ENCODE measurements at regions not wholly inside any gene's neighbourhood (a gene's known extent, or its start where the extent isn't known, plus 50 kb on each side); places are given as distances from the start of the nearest gene placed in this dataset.

DNA sequence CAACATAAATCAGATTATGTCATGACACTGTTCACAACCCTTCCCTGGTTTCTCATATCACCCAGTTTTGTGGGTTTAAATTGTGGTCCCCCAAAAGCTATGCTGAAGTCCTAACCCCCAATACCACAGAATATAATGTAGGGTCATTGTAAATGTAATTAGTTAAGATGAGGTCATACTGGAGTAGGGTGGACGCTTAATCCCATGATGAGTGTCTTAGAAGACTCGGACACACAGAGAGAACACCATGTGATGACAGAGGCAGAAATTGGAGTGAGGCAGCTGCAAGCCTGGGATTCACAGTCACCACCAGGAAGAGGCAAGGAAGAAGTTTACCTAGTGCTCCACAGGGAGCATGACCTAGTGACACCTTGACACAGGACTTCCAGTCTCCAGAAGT, 197.8 kb downstream of the SALL1 start:
- no peak for DNase-seq

DNA sequence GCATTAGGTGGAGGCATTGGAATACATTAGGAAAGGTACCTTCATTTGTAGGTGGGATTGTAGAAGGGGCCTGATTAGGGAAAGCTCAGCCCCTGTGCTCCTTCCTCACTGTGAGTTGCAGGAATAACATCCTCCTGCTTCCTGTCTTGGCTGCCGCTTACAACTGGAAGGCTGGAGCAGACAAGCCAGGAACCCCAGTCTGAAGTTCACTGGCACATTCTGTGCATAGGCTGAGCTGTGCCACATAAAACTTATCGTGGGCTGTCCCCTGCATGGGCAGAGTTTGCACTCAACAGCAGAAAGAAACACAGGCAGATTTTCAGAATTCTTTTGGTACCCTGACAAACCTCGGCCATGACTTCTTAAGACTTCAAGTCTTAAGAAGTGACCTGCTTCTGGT, 200.1 kb downstream of the SALL1 start:
- no peak for DNase-seq

DNA sequence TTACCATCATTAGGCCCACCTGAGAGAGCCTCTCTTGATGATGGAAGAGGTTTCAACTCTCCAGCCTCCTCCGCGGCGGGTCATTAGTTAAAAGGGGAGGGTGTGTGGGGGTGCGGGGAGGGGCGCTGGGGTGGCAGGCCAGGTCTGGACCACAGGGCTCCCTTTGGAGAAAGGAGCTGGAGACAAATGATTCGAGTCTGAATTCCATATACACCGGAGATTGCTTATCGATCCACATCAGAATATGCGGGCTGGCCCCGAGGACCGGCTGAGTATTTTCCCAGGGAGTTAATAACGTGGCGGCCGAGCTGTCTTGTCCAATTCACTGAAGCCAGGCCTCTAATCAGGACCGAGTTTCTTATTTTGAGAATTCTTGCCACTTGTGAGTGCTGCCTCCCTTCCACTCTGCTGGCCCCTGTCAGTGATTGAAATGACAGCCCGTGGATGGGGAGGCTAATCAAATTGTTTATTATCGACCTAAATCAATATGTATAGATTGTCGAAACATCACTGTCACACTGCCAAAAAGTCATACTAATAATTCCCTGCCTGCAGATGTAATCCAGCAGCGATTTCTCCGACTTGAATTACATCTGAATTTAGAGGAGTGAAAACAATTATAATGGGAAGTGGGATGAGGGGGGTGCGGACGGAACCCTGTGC, 202.7 kb downstream of the SALL1 start:
- DNase-seq = no peak

DNA sequence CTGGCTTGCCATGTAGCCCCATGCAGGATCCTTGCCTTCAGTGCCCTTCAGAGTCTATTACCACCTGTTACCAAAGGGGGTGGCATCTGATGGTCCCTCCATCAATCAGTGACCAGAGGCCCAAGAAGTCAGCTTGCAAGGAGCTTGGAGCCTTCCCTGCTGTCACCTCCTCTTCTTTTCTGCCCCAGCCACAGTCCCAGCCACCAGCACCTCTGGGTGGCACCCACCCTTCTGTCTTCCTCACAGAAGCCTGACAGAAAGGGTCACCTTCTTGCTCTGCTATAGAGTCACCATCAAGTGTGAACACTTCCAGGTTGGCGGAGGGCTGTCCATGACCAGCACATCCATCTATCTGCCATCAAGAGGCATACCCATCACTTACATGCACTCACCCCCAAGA, 203.2 kb downstream of the SALL1 start:
- no peak for DNase-seq

DNA sequence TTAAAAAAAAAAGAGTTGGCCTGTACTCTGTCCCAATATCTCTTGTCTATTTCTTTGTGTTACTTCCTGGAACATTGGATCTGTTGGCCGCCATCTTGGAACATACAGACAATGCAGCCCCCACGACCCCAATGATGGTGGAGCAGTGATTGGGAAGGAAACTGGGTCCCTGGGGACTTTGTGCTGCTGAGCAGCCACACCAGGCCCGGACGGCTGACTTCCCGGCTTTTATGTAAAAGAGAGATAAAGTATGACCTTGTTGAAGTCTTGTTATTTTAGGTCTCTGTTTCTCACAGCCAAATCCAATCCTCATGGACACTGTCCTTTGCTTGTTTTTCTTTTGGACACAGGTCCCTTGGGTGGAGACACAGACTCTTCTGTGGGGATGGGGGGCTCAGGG, 204.5 kb downstream of the SALL1 start:
- DNase-seq = no peak

DNA sequence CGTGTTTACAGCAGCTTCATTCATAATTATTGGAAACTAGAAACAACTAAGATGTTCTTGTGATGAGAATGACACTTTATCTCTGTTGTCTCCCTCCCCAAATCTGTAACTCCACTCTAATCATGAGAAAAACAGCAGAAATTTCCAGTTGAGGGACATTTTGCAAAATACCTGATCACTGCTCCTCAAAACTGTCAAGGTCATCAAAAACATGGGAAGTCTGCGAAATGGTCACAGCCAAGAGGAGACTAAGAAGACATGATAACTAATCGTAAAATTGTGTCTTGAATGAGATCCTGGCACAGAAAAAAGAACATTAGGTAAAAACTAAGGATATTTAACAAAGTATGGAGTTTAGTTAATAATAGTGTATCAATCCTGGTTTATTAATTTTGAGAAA, 204.2 kb downstream of the CYLD start:
- no peak for DNase-seq

DNA sequence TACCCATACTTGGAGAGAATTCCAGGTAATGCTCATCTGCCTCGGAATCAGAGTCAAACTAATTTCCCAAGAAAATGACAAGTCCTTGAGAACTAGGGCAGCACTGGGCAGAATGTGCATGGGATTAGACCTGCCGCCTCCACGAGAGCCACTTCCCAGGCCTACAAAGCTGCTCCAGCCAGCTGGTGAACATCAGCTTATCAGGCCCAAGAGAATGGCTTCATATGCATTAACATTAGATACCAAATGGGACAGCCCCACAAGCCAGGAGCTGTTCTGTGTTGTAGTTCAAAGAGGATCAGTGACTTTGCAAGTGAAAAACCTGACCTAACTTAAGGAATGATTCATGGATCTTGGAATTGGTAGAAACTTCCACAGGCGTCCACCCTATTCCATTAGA, 203.3 kb downstream of the CYLD start:
- DNase-seq = no peak

DNA sequence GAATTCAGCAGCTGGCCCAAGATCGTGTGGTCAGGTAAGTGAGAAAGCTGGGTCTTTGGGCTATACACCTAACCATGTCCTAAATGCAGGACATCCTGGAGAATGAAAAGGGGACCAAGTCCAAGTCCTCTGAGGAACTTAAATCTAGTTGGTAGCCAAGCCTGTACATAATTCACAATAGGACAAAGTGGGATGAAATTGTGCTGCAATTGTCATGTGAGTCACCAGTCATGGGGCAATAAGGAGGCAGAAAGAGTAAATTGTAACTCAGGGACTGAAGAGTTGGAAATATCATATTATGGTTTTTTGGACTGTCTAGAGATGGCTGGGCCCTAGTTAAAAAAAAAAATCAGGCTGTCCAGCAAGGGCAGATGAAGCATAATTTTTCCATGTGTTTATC, 202.6 kb downstream of the CYLD start:
- DNase-seq = no peak

DNA sequence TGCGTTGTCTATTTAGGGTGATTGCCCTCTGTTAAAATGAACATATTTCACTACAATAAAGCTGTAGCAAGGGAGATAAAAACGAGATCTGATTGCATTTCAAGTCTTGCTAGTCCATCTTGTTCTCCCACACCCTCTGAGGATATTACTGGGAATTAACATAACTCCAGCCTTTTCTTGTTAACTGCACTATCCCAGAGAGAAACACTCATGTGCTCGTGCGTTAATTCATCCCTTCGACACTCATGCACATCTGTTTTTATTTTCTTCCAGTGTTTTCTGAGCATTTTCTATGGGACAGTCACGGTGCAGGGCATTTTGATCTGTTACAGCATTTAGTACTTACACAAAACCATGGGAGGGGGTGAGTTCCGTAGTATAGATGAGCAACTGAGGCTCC, 202.1 kb downstream of the CYLD start:
- no peak for DNase-seq

DNA sequence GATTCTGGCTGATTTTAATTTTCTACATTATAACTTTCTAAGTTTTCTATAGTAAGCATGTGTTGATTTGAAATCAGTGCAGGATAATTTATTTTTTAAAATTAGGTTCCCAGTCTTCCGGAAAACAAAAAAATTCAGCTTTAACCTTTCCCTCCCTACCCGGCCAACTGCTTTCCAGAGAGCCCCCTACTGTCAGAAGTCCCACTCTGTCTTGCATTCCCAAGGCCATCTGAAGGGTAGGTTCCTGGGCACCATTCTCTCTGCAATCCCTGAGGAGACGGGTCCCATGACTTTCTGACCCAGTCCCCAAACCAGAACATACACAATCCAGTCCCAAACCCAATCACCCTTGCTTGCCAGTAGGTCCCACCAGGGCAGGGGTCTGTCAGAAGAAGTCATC, 200.3 kb downstream of the CYLD start:
- DNase-seq = no peak

DNA sequence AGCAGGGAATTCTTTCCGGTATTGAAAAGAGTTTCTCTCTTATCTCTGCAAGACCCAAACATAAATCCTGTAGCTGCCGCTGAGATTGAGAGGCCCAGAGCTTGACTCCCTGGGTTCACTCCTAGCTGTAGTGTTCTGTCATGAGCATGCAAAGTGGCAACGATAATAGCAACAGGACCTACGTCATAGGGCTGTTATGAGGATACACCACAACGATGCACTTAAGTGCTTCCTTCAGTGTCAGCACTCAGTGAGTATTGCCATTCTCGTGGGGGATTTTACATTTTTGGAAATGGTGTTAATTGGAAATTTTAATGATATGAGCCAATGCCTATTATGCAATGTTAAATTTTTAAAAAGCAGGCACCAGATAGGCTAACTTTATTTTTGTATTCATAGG, 199.8 kb downstream of the CYLD start:
- no peak for DNase-seq

DNA sequence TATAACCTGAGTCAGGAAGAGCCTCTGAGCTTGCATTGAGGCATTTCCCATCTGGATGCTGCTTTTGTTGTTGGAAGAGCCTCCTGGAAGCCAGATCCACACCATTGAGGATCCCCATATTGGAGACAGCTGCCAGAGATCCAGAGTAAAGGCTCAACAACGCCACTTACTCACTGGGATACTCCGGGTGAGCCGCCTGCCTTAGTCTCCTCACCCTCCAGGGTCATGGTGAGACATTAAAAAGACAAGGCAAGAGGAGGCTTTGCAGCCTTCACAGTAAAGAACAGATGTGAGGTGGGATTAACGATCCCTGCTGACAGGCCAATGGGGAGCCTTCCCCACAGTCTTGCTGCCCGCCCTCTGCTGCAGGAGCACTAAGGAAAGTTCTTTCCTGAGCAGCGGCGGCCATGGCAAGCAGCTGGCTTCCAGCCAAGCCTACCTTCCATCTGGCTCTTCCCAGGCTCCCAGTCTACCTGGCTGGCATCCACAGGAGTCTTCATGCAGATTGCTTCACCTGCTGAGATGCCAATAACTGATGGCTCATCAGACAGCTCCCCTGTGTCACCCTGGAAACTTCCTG, 198.5 kb downstream of the CYLD start:
- DNase-seq = no peak

DNA sequence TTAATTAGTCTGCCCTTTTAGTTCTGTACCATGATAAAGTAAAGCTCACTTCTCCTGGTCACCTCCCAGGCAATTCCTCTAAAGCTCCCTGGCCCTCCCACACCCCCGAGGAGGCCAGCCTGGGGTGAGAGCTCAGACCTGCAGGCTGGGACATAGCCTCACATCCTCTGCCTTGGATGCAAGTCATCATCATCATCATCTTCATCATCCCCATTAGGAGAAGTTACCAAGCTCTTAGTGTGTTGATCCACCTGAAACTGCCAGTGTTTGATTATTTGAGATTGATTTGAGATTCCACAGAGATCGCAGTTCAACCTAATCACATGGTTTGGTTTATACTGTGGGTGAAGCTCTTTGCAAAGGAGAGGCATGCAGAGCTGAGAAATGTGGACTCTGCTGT, 197.5 kb downstream of the CYLD start:
- DNase-seq = no peak

DNA sequence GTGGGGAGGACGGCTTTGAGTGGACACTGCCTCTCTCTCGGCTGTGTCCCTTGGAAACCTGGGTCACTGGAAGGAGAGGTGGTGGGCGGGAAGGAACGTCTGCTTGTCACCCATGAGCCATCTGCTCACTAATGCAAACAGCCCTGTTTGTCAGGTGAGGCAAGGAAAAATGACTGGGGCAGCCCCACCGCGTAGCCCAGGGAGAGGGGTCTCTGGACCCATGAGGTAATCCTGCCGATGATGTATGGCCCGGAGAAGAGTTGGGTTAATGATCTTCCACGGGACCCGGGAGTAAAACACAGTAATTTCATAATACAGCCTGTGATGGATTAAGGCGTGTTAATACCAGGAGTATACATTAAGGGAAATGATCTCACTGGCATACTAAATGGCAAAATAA, 197.0 kb downstream of the CYLD start:
- no peak for DNase-seq

DNA sequence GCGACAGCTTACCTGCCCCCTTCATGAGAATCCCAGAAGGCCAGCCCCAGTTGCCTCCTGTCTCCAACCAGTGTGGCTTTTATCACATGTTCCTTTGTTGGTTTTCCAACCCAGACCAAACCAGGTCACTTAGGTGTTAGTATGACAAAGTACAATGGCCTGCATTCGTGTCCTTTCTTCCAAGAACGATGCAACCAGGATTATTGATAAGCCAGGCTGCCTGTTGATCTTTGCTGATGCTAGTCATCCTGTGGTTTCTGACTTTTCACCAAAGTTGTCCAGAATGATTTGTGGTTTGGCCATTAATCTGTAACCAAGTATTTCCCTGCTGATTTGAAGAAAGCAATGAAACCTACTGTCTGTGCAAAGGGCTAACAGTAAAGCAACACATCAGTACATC, 191.4 kb downstream of the CYLD start:
- DNase-seq = no peak

DNA sequence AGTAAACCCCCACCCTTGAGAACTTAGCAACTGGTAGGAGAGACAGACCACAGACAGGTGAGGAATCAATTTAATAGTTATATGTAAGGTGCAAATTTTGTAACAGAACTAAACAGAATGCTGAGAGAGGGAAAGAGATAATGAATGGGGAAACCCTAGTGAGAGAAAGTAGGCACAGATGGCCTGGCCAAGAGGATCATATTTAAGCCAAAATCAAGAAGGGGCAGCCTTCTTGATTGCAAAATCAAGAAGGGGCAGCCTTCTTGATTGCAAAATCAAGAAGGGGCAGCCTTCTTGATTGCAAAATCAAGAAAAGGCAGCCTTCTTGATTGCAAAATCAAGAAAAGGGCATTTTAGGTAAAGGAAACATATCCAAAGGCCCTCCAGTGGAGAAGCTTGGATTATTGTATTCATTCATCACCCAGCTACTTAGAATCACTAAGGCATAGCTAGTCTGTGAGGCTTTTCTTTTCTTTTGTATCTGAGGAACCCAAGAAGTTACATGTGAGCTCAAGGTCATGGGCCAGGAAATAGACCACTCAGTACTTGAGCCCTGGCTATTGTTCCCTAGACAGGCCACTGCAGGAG, 190.6 kb downstream of the CYLD start:
- no peak for DNase-seq

DNA sequence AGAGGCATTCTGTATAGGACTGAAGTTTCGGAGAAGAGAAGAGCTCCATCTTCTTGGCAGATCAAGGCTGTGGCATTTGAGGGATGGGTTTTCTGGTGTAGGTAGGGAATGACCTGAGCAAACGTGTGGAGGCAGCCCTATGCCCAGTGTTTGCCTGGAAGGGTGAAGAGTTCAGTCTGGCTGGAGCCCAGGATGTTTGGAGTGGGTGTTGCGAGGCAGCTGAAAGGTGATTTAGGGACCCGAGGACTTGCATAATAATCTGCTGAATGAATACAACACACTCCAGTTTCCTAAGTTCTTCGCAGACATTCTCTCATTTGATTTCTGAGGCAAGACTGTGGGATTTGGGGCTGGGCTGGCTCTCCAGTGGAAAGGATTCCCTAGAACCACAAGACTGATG, 186.2 kb downstream of the CYLD start:
- DNase-seq = no peak

DNA sequence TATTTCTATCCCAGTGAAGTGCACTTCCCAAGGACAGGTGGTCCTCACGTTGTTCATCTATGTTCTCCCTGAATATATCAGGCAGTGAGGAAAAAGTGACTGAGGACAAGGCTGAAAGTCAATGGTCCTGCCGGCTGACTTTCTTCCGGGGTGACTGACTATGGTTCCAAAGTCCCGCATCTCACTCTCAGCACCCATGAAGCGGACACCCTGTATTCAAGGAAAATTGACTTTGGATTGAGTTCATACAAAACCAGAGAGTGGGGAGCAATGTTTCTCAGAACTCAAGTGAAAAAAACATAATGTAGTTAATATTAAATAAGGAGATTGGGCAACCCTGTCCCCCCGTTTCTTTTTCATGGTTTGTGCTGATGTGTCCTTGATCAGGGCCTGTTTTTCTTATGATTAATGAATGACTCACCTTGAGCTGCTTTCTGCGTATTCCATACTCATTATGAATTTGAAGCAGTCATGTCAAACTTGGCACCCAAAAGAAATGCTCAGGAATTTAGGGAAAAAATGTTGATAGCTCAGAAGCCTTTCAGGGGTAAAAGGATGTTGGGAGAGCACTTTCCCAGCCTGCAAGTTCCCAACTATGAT, 184.0 kb downstream of the CYLD start:
- no peak for DNase-seq

DNA sequence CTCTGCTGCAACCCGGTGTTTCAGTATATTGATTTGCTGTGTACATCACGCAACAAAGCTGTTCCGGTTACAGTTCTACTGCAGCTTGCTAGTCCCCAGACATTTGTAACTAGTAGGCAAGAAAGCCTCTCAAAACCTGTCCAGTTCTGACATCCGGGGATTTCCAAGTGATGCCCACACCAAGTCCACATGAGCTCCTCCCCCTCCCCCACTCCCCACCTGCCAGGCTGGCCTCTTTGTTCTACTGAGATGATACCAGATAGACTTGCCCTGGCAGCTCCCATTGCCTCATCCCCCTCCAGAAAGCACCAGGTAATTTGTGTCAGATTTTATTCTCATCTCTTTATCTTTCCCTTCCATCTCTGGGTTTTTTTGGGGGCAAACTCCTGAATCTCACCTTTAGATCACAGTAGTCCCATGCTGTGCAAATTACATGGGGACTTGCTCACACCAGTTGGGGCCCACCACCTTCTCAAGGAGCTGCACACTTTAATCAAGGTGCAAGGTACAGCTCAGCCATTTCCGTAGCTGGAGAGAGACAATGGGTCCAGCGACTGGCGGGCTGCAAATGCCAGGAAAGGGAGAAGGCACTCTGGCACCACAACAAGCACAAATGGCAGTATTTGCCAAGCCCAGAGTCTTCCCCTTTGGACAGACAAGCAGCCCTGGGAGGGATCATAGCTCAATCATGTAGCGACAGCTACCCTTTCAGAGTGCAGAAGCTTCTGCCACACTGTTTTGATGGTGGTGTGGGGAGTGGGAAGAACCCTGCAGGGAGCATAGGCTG, 183.1 kb downstream of the CYLD start:
- DNase-seq = no peak

DNA sequence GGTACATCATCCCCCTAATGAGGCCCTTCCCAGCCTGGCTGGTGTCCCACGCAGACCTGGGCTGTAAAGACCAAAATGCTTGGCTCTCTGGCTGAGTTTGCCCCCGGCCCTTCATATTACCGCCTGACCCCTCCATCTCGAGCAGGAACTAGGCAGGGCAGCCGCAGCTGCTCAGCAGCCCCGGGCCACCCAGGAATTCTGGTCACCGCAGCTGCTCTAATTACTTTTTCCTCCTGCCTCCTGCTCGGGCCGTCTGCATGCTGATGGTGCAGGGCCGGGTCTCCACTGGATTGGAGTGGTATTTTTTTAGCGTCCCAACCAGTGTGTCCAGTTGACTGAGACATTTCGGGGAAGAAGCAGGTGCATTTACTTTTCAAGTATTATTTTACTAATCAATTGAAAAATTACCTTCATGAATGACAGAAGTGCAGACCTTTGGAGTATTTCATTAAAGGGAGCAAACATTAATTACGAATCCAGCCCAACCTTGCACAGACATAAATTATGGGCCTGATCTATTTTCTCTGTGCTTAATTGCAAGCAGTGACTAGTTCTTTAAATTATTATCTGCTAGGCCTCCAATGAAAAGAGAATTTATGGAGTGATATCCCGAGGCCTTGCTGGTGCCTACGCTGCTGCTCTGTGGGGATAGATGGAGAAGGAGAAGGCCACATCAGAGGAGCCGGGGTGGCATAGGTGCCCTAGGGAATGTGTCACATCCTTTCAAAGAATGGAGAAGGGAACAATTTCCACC, 176.2 kb downstream of the CYLD start:
- no peak for DNase-seq

DNA sequence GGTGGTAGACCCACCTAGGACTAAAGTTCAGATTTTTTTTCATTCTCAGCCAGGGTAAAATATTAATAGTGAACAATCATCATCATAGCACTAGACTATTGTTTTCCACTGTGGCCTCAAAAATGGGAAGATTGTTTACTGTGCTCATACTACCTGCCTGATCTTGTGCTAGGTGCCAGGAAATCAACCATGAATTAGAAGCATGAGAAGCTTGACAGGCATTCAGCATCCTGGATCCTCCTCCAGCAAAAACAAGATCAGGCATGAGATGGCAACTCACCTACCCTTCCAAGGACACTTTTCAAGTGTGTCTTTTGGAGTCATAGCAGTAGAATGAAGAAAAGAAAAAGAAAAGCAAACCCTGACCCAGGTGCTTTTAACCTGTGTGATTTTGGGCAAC, 174.2 kb downstream of the CYLD start:
- DNase-seq = no peak

DNA sequence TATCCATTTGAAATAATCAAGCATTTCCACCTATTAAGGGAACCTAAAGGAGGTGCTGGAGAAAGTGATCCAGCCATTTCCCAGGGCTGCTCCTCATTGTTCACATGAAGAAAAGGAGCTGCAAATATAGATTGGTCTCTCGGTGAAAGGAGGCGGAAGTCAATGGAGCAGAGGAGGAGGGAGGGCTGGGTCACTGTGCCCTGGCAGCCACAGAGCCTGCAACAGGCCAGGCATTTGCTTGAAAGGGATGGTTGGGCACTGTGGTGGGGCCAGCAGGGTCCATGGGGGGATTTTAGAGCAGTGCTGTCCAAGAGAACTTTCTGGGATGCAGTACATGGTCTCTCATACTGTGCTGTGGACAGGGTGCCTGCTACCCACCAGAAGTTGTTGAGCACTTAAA, 173.2 kb downstream of the CYLD start:
- DNase-seq = no peak

DNA sequence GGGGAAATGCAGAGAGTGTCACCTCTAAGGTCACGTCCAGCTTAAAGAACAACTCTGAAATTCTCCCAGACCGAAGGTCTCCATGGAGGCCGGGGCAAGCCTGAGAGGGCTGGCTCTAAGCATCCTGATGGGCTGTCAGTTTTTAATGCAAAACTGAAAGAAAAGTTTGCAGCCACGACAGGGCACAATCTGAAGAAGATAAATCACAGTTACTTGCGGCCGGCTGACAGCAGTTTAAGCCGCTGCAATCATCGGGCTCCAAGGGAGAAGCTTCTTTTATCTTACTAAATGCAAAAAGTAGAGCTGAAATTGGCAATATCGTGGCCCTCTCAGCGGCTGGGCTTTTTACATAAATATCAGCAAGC, 168.8 kb downstream of the CYLD start:
- DNase-seq = no peak
